Fibroblast of skin of right biceps (primary cell): ENCODE measurements at regions not wholly inside any gene's neighbourhood (a gene's known extent, or its start where the extent isn't known, plus 50 kb on each side); places are given as distances from the start of the nearest gene placed in this dataset.
A peak's percentile ranks its signal among the peaks of the same experiment; 100 is the strongest.

Experiments used
- DNase-seq: peaks from one replicate; pipeline ENCODE4 v3.0.0-alpha.2; 2013

DNA sequence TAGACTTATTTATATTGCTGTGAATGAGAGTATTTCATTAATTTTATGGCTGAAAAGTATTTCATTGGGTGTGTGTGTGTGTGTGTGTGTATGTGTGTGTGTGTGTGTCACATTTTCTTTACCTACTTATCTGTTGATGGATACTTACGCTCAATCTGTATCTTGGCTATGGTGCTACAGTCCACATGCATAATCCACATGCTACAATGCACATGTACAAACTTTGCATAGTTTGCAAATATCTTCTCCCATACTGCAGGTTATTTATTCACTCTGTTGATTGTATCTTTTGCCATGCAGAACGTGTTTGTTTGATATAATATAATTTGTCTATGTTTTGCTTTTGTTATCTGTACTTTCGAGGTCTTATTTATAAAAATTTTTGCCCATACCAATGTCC, 167.8 kb downstream of the RAB28 start:
- no peak for DNase-seq

- DNase-seq, result no peak
These were observed 170.3 kb downstream of the RAB28 start for GRCh38 chr4:13313856-13314255.

DNA sequence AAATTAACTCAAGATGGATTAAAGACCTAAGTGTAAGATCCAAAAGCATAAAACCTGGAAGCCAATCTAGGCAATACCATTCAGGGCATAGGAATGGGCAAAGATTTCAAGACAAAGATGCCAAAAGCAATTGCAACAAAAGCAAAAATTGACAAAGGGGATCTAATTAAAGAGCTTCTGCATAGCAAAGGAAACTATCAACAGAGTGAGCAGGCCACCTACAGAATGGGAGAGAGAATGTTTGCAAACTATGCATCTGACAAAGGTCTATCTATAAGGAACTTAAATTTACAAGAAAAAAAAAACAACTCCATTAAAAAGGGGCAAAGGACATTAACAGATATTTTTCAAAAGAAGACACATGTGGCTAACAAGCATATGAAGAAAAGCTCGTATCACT, 171.9 kb downstream of the RAB28 start:
- DNase-seq, result no peak

DNA sequence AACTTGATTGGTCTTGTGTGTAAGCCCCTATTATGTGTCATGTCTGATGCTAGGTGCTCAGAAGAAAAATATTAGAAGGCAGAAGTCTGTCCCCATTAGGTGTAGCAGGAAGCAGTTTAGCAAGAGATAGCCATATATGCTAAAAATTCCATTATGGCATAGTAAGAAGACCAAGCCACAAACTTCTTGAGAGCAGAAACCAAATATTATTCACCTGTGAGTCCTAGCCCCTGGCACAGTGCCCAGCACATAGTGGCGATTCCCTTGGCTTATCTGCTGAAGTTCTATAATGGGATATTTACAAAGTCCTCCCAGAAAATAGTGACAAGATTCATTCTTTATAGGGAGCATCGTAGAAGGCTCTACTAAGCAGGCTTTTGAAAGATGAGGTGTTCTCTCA, 174.4 kb downstream of the RAB28 start:
- DNase-seq, result no peak

DNA sequence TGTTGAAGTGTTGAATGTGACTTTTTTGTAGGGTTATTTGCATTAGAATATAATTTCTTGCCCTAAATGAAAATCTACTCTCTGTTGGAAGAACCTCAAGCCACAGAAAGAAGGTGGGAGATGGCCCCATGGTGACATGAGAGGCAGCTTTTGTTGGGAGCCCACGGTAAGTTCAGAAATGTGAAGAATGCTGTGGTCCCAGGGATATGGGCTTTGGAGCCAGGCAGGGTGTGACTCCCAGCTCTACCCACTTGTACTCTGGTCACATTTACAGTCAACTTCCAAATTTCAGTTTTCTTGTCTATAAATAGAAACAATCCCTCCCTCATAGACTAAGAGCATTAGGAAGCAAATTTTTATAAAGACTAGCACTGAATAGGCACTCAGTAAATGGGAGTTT, 177.8 kb downstream of the RAB28 start:
- no peak for DNase-seq

DNA sequence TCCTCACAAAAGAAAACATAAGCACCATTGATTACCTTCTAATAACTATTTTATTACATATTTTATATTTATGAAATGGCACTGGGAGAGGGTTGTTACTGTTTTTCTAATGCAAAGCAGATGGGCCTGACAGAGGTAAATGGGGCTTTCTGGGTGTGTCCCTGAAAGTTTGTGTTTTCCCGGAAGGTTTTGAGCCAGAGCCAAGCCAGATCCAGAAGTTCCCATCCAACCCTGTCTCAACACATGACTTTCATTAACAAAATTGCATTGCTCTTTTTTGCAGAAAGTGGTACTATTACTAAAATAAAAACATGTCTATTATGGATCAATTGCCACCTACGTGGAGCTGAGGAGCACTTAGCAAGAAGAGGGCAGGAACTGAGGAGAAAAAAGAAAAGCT, 181.3 kb downstream of the RAB28 start:
- DNase-seq, result no peak

DNA sequence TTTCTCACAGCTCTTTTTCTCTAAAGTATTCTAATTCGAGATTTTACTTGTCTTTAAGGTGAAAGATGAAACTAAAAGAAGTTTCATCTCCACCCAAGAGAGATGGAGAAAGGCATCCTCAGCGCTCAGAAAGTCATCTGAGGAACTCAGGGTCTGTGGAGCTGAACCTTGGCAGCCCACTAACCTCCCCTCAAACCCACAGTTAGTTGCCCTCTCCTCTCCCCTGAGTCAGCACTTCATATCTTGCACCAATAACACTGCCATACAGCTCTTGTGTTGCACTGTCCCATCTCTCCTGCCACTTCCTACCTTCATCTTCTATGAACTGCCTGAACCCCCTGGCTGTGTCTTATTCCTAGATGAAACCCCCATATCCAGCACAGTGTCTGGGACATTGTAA, 184.8 kb downstream of the RAB28 start:
- no peak for DNase-seq

DNA sequence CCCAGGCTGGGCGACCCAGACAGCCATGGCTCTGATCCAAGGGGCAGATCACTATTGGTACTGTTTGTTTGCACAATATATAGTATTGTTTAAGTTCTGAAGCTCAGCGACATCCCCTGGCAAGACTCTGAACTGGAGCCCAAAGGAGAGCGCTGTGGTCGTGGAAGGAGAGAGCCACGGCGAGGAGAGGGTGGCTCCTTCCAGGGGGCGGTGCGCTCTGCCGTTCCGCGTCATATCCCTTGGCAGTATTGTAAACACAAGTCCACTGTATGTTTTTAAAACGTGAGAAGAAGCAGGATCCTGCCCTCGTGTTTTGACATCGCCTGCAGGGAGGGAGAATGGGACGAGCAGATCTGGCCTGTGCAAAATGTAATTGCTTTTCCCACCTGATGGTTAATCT, 185.5 kb downstream of the RAB28 start:
- DNase-seq, result no peak

DNA sequence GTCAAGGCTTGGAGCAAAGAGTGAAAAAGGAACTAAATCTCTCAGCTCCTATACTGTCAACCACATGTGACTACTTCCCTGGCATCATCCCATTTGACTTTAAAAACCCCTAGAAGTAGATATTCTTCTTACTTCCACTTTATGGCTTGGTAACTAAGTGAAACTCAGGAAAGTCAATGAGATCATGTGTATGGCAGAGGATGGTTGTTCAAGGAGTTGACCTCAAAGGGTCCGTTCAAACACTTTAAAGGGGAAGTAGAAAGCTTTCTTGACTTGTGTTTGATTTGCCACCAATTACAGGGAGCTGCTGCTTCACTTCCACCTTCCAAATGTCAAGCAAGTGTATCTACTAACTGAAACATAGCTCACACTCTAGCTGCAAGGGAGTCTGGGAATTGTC, 187.2 kb downstream of the RAB28 start:
- no peak for DNase-seq

GRCh38 chr4:13294961-13295605, 189.1 kb downstream of the RAB28 start:
- no peak for DNase-seq

GRCh38 chr4:13292372-13292771, 191.8 kb downstream of the RAB28 start:
- no peak for DNase-seq

DNA sequence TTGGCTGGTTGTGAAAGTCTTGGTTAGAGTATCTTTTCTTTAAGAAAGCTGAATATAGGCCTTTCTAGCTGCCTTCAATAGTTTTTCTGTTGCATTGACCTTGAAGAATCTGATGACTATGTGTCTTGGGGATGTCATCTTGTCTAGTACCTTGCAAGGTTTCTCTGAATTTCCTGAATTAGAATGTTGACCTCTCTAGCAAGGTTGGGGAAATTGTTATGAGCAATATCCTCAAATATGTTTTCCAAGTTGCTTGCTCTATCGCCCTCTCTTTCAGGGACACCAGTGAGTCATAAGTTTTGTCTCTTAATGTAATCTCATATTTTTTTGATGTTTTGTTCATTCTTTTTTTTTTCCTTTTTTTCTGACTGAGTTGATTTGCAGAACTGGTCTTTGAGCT, 194.7 kb downstream of the RAB28 start:
- peak; percentile 59 for DNase-seq

DNA sequence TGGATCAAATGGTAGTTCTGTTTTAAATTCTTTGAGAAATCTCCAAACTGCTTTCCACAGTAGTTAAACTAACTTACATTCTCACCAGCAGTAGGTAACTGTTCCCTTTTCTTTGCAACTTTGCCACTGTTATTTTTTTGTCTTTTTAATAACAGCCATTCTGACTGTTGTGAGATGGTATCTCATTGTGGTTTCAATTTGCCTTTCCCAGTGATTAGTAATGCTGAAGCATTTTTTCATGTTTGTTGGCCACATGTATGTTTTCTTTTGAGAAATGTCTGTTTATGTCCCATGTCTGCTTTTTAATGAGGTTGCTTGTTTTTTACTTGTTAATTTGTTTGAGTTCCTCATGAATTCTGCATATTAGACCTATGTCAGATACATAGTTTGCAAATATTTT, 198.8 kb downstream of the RAB28 start:
- no peak for DNase-seq

- no peak for DNase-seq
These were observed 199.2 kb downstream of the RAB28 start for GRCh38 chr4:13284932-13285331.

- DNase-seq, result no peak
These were observed 207.8 kb downstream of the RAB28 start for GRCh38 chr4:13276357-13276756.

GRCh38 chr4:13268703-13269102, 215.4 kb downstream of the RAB28 start:
- no peak for DNase-seq

DNA sequence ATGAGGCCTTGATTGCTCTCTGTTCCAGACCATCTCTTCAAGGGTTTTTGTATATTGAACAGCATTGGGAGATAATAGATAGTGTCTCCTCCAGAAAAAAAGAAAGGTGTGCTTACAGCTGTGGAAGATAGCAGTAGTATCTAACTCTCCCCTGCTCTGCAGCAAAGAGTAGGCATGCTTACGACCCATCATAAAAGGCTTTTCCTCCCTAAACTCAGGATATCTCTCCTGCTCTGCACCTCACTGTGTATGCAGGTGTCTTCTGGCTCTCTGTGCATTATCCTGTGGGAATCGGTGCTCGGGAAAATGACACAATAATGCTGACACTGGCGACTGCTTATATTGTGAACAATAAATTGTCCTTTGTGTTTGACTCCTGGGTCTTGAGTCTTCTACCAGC, 216.0 kb downstream of the RAB28 start:
- no peak for DNase-seq

GRCh38 chr4:13267091-13267490, 217.0 kb downstream of the RAB28 start:
- no peak for DNase-seq

- no peak for DNase-seq
These were observed 217.5 kb downstream of the RAB28 start for GRCh38 chr4:13266687-13267086.

- no peak for DNase-seq
These were observed 220.1 kb downstream of the RAB28 start for GRCh38 chr4:13263967-13264525.

DNA sequence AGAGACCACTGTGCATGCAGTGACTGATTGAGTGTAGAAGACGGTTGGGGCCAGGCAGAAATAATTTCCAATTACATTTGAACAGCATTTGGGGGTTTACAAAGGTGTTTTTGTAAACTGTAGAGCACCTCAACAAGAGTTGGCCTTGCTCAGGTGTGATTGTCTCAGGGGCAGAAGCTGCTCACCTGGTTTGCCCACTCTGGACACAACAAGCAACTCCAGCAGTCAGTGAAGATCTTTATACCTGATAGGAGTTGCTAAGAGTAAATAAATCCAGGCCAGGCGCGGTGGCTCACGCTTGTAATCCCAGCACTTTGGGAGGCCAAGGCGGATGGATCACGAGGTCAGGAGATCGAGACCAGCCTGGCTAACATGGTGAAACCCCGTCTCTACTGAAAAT, 221.3 kb downstream of the RAB28 start:
- DNase-seq, result no peak

GRCh38 chr4:13261486-13262257, 222.5 kb downstream of the RAB28 start:
- DNase-seq, result no peak

DNA sequence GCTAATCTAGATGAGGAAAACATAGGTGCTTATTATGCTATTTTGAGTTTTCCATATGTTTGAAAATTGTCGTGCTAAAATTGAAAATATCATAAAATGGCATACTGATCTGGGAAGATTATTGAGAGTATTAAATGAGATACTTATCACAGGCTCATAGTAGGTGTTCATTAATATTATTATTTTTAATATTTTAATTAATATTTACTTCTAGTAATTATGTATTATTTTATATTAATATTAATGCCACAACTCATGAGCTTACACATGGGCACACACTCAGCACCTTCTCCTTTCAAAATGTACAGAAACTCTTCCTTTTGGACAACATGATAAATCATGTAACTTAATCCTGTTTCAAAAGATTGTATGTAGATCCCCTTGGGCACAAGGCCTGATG, 223.6 kb downstream of the RAB28 start:
- DNase-seq, result no peak

DNA sequence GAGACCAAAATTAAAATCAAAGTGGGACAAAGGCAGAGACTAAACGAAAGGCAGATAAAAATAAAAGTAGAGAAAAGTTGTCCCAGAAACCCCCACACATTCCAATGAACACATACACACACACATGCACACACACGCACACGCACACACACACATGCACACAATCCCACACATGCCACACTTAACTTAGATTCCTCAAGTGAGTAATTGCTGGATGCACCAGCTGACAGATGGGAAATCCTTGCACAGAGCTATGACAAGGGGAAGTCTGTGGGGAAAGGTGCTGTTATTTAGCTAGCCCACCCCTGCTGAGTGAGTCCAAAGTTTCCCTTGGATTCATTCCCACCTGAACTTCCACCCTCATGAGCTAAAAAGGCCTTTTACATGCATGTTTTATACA, 233.9 kb downstream of the RAB28 start:
- DNase-seq, result no peak
